ENCODE measurements at regions not wholly inside any gene's neighbourhood (a gene's known extent, or its start where the extent isn't known, plus 50 kb on each side); places are given as distances from the start of the nearest gene placed in this dataset.

- no peak overlapping the region for H3K4me3 ChIP-seq (ENCODE audit: low read depth, low read length)
- DNase-seq (ENCODE audit: low read depth), result no peak
- TF ChIP-seq CTCF (IDR thresholded peaks at IDR 0.05; ENCODE audit: control insufficient read depth, extremely low read depth, insufficient read depth), result no peak
These were observed 335.7 kb downstream of the GRB14 start for GRCh38 chr2:164285576-164285975.

- TF ChIP-seq CTCF (IDR thresholded peaks at IDR 0.05; ENCODE audit: control insufficient read depth, extremely low read depth, insufficient read depth), result no peak
- DNase-seq (ENCODE audit: low read depth), result no peak
- no peak overlapping the region for H3K4me3 ChIP-seq (ENCODE audit: low read depth, low read length)
These were observed 339.4 kb downstream of the GRB14 start for GRCh38 chr2:164281896-164282295.

GRCh38 chr2:164275659-164276058 lies 345.6 kb downstream of the GRB14 start:
- TF ChIP-seq CTCF (IDR thresholded peaks at IDR 0.05; ENCODE audit: control insufficient read depth, extremely low read depth, insufficient read depth), result no peak
- no peak for DNase-seq (ENCODE audit: low read depth)
- no peak overlapping the region for H3K4me3 ChIP-seq (ENCODE audit: low read depth, low read length)

- TF ChIP-seq CTCF (IDR thresholded peaks at IDR 0.05; ENCODE audit: control insufficient read depth, extremely low read depth, insufficient read depth), result no peak
- no peak overlapping the region for H3K4me3 ChIP-seq (ENCODE audit: low read depth, low read length)
- no peak for DNase-seq (ENCODE audit: low read depth)
These were observed 360.8 kb downstream of the GRB14 start for GRCh38 chr2:164260506-164260905.

GRCh38 chr2:164257742-164258141 lies 363.5 kb downstream of the GRB14 start:
- DNase-seq (ENCODE audit: low read depth), result no peak
- no peak for TF ChIP-seq CTCF (IDR thresholded peaks at IDR 0.05; ENCODE audit: control insufficient read depth, extremely low read depth, insufficient read depth)
- H3K4me3 ChIP-seq (ENCODE audit: low read depth, low read length), result no peak overlapping the region

- TF ChIP-seq CTCF (IDR thresholded peaks at IDR 0.05; ENCODE audit: control insufficient read depth, extremely low read depth, insufficient read depth), result no peak
- DNase-seq (ENCODE audit: low read depth), result no peak
- no peak overlapping the region for H3K4me3 ChIP-seq (ENCODE audit: low read depth, low read length)
These were observed 368.6 kb downstream of the GRB14 start for GRCh38 chr2:164252568-164253287.

- no peak for TF ChIP-seq CTCF (IDR thresholded peaks at IDR 0.05; ENCODE audit: control insufficient read depth, extremely low read depth, insufficient read depth)
- H3K4me3 ChIP-seq (ENCODE audit: low read depth, low read length), result no peak overlapping the region
- no peak for DNase-seq (ENCODE audit: low read depth)
These were observed 378.0 kb downstream of the GRB14 start for GRCh38 chr2:164243315-164243714.
